H1 (cell line): ENCODE measurements at regions not wholly inside any gene's neighbourhood (a gene's known extent, or its start where the extent isn't known, plus 50 kb on each side); places are given as distances from the start of the nearest gene placed in this dataset.

ENCODE experiments used
- CTCF ChIA-PET: fragments of 300-600 bp; sonication (Branson Sonifier 250); formaldehyde crosslinking; loops from one replicate; lab custom pipeline; 2021; ENCODE audit not compliant: partially characterized antibody; lab: Charles Lee
- POLR2A ChIA-PET: fragments of 300-600 bp; sonication (Branson Sonifier 250); formaldehyde crosslinking; loops from one replicate; lab custom pipeline; 2021; ENCODE audit warnings: inconsistent platforms; ENCODE audit not compliant: partially characterized antibody; lab: Charles Lee
- DNase-seq, 2 experiments: peaks; one replicate each; pipeline versions ENCODE4 v3.0.0 to v3.0.0-alpha.2; 2010 to 2022; ENCODE audit warnings: low spot score in 2 of 2, low read depth in 1 of 2, mixed read lengths in 1 of 2
- FAIRE-seq: peaks from 2 replicates; lab custom pipeline; 2011; peaks lifted over from hg19 to GRCh38; lab: Jason Lieb, UNC
- H2AFZ ChIP-seq: 2 replicates; pipeline ENCODE4 v1.8.1; 2012; ENCODE audit warnings: low read length, inconsistent platforms
- H2AK5ac ChIP-seq: 2 replicates; pipeline ENCODE4 v1.6.1; 2013; ENCODE audit warnings: low read depth, low read length
- H2BK120ac ChIP-seq: replicated peaks from 2 replicates; pipeline ENCODE3; 2013; ENCODE audit warnings: low read depth, low read length, inconsistent platforms
- H2BK12ac ChIP-seq: 2 replicates; pipeline ENCODE4 v1.6.1; 2013; ENCODE audit warnings: low read depth, low read length
- H2BK15ac ChIP-seq: 2 replicates; pipeline ENCODE4 v1.6.1; 2013; ENCODE audit warnings: low read length
- H2BK20ac ChIP-seq: 2 replicates; pipeline ENCODE4 v1.6.1; 2013; ENCODE audit warnings: low read length
- H2BK5ac ChIP-seq: 2 replicates; pipeline ENCODE4 v1.6.1; 2013; ENCODE audit warnings: low read depth, low read length
- H3K14ac ChIP-seq: 2 replicates; pipeline ENCODE4 v1.6.1; 2013; ENCODE audit warnings: inconsistent platforms; ENCODE audit not compliant: insufficient read length
- H3K18ac ChIP-seq: 2 replicates; pipeline ENCODE4 v1.6.1; 2013; ENCODE audit warnings: low read length; ENCODE audit errors: extremely low read depth
- H3K23ac ChIP-seq: 2 replicates; pipeline ENCODE4 v1.6.1; 2013; ENCODE audit warnings: inconsistent platforms; ENCODE audit not compliant: insufficient read length
- H3K23me2 ChIP-seq: 2 replicates; pipeline ENCODE4 v1.6.1; 2013; ENCODE audit warnings: low read depth, low read length
- H3K27ac ChIP-seq: 2 replicates; pipeline ENCODE4 v1.6.1; 2011; ENCODE audit warnings: low read depth, low read length, inconsistent platforms
- H3K27me3 ChIP-seq, 4 experiments: replicated peaks in 1 of 4; 1 replicate in 1 of 4; 2 replicates in 3 of 4; pipeline versions ENCODE4 v1.6.1 to v1.8.1; 2011 to 2013; ENCODE audit warnings: low read length in 3 of 4, mild to moderate bottlenecking in 3 of 4, inconsistent platforms in 2 of 4, mixed read lengths in 2 of 4, moderate library complexity in 1 of 4; ENCODE audit not compliant: control insufficient read depth in 3 of 4, insufficient read depth in 3 of 4; ENCODE audit errors: extremely low read depth in 1 of 4
- H3K36me3 ChIP-seq, 4 experiments: 2 replicates each; pipeline versions ENCODE4 v1.6.1 to v1.8.1; 2011 to 2013; ENCODE audit warnings: mild to moderate bottlenecking in 4 of 4, low read length in 3 of 4, moderate library complexity in 2 of 4, control low read depth in 1 of 4, inconsistent platforms in 1 of 4; ENCODE audit not compliant: insufficient read depth in 4 of 4, control insufficient read depth in 2 of 4
- H3K4ac ChIP-seq: replicated peaks from 2 replicates; pipeline ENCODE3; 2013; ENCODE audit warnings: low read length, low read depth, mixed read lengths, inconsistent platforms; ENCODE audit not compliant: insufficient read length
- H3K4me1 ChIP-seq, 4 experiments: replicated peaks in 1 of 4; 1 replicate in 1 of 4; 2 replicates in 3 of 4; pipeline versions ENCODE4 v1.6.1 to v1.8.1; 2011 to 2013; ENCODE audit warnings: low read length in 3 of 4, inconsistent platforms in 2 of 4, mixed read lengths in 1 of 4; ENCODE audit not compliant: insufficient read depth in 4 of 4, control insufficient read depth in 3 of 4
- H3K4me2 ChIP-seq, 2 experiments: 2 replicates each; pipeline versions ENCODE4 v1.6.1 to v1.8.1; 2011 to 2013; ENCODE audit warnings: low read depth in 2 of 2, low read length in 2 of 2, control low read depth in 1 of 2, inconsistent platforms in 1 of 2, mild to moderate bottlenecking in 1 of 2; ENCODE audit not compliant: insufficient read depth in 1 of 2
- H3K4me3 ChIP-seq, 4 experiments: fragments of 200-600, 300-600 bp in 1 of 4; sonication (generic), shearing (Covaris generic), sonication (Bioruptor Twin) in 1 of 4; 2 replicates each; pipeline versions ENCODE4 v1.5.1 to v1.8.1; 2011 to 2016; ENCODE audit warnings: low read length in 4 of 4, low read depth in 3 of 4, control low read depth in 2 of 4, inconsistent platforms in 2 of 4, mild to moderate bottlenecking in 2 of 4, mixed read lengths in 1 of 4, moderate library complexity in 1 of 4; ENCODE audit not compliant: insufficient read depth in 2 of 4; ENCODE audit errors: extremely low read depth in 1 of 4
- H3K56ac ChIP-seq: replicated peaks from 2 replicates; pipeline ENCODE3; 2013; ENCODE audit warnings: low read depth, mild to moderate bottlenecking, mixed read lengths, low read length, inconsistent platforms; ENCODE audit not compliant: insufficient read length
- H3K79me1 ChIP-seq: 2 replicates; pipeline ENCODE4 v1.6.1; 2013; ENCODE audit warnings: low read depth, low read length, control low read depth
- H3K79me2 ChIP-seq, 2 experiments: 2 replicates each; pipeline versions ENCODE4 v1.6.1 to v1.8.1; 2012 to 2013; ENCODE audit warnings: low read length in 2 of 2, mild to moderate bottlenecking in 2 of 2, inconsistent platforms in 1 of 2; ENCODE audit not compliant: insufficient read depth in 2 of 2, control insufficient read depth in 1 of 2
- H3K9ac ChIP-seq, 4 experiments: replicated peaks in 1 of 4; 1 replicate in 1 of 4; 2 replicates in 3 of 4; pipeline versions ENCODE4 v1.6.1 to v1.8.1; 2011 to 2013; ENCODE audit warnings: low read depth in 3 of 4, low read length in 3 of 4, control low read depth in 2 of 4, mild to moderate bottlenecking in 2 of 4, moderate library complexity in 2 of 4, inconsistent platforms in 1 of 4; ENCODE audit errors: extremely low read depth in 1 of 4
- H3K9me3 ChIP-seq, 2 experiments: 2 replicates each; pipeline versions ENCODE4 v1.6.1 to v1.8.1; 2012 to 2013; ENCODE audit warnings: mild to moderate bottlenecking in 2 of 2, moderate library complexity in 2 of 2, control low read depth in 1 of 2, inconsistent platforms in 1 of 2, low read depth in 1 of 2, low read length in 1 of 2, mixed read lengths in 1 of 2; ENCODE audit not compliant: insufficient read depth in 2 of 2
- H4K20me1 ChIP-seq, 2 experiments: replicated peaks in 1 of 2; 2 replicates each; pipeline versions ENCODE3 to v1.8.1; 2011 to 2013; ENCODE audit warnings: inconsistent platforms in 2 of 2, low read length in 2 of 2, mild to moderate bottlenecking in 1 of 2; ENCODE audit not compliant: insufficient read depth in 2 of 2, control insufficient read depth in 1 of 2
- H4K5ac ChIP-seq: 2 replicates; pipeline ENCODE4 v1.6.1; 2013; ENCODE audit warnings: low read length, low read depth, mixed read lengths, inconsistent platforms; ENCODE audit not compliant: insufficient read length
- H4K8ac ChIP-seq: 2 replicates; pipeline ENCODE4 v1.8.0; 2013; ENCODE audit warnings: mild to moderate bottlenecking, moderate library complexity, low read length, inconsistent platforms; ENCODE audit not compliant: insufficient read depth; ENCODE audit errors: extremely low read depth
- H4K91ac ChIP-seq: replicated peaks from 2 replicates; pipeline ENCODE3; 2013; ENCODE audit warnings: low read length, mixed read lengths, inconsistent platforms; ENCODE audit not compliant: insufficient read length
- BACH1 ChIP-seq: IDR thresholded peaks from 2 replicates; pipeline ENCODE4 v1.6.1; 2012; ENCODE audit warnings: low read length, improper control_type of control experiment
- CBX8 ChIP-seq: fragments of 300-800, 300-1000 bp; sonication (generic); IDR thresholded peaks from 2 replicates; pipeline ENCODE4 v1.7.1; 2016; ENCODE audit warnings: low read depth, low read length, borderline replicate concordance
- CHD2 ChIP-seq: IDR thresholded peaks from 2 replicates; pipeline ENCODE4 v1.6.1; 2012; ENCODE audit warnings: low read length, improper control_type of control experiment
- KDM4A ChIP-seq: IDR thresholded peaks from one replicate; pipeline ENCODE4 v1.7.1; 2012; ENCODE audit warnings: low read depth, mild to moderate bottlenecking, moderate library complexity, low read length, inconsistent platforms; ENCODE audit not compliant: severe bottlenecking
- KDM5A ChIP-seq: fragments of 200-600 bp; IDR thresholded peaks from 2 replicates; pipeline ENCODE4 v1.7.1; 2012; ENCODE audit warnings: mild to moderate bottlenecking, low read length, inconsistent platforms, mixed read lengths
- RNF2 ChIP-seq: fragments of 200-900, 300-1000 bp; sonication (generic); IDR thresholded peaks from 2 replicates; pipeline ENCODE4 v1.7.1; 2016; ENCODE audit warnings: borderline replicate concordance, low read depth, mild to moderate bottlenecking, antibody characterized with exemption, low read length; ENCODE audit not compliant: poor library complexity, severe bottlenecking; ENCODE audit errors: missing control alignments
- SAP30 ChIP-seq: fragments of 300-600 bp; sonication (generic); IDR thresholded peaks from 2 replicates; pipeline ENCODE4 v1.7.1; 2012; ENCODE audit warnings: low read length, moderate library complexity, mild to moderate bottlenecking, inconsistent platforms; ENCODE audit not compliant: insufficient read depth, insufficient replicate concordance
- SIN3A ChIP-seq, 2 experiments: IDR thresholded peaks in 1 of 2; conservative IDR thresholded peaks in 1 of 2; 2 replicates each; pipeline ENCODE4 v1.6.1; 2011 to 2012; ENCODE audit warnings: low read length in 2 of 2, improper control_type of control experiment in 1 of 2, low read depth in 1 of 2, mild to moderate bottlenecking in 1 of 2
- YY1 ChIP-seq: IDR thresholded peaks from 2 replicates; pipeline ENCODE4 v1.6.1; 2011; ENCODE audit warnings: low read depth, mild to moderate bottlenecking, low read length
- ZNF274 ChIP-seq: IDR thresholded peaks from 2 replicates; pipeline ENCODE4 v1.7.0; 2012; ENCODE audit warnings: low read length, borderline replicate concordance; ENCODE audit errors: extremely low read depth
- WGBS, 2 experiments: shearing (Covaris generic) in 1 of 2; methylation state at CpG; one replicate each; pipeline versions ENCODE4 v1.1.6 to v1.1.7; 2013 to 2015; ENCODE audit warnings: low lambda C conversion rate in 2 of 2, mixed read lengths in 2 of 2, inconsistent platforms in 1 of 2, low coverage in 1 of 2, missing lambda C conversion rate in 1 of 2; ENCODE audit not compliant: insufficient replicate concordance in 2 of 2, insufficient coverage in 1 of 2, insufficient read length in 1 of 2; ENCODE audit errors: extremely low coverage in 1 of 2, missing lambda C conversion rate in 1 of 2; 5-methylcytosine and 5-hydroxymethylcytosine counted together

DNA sequence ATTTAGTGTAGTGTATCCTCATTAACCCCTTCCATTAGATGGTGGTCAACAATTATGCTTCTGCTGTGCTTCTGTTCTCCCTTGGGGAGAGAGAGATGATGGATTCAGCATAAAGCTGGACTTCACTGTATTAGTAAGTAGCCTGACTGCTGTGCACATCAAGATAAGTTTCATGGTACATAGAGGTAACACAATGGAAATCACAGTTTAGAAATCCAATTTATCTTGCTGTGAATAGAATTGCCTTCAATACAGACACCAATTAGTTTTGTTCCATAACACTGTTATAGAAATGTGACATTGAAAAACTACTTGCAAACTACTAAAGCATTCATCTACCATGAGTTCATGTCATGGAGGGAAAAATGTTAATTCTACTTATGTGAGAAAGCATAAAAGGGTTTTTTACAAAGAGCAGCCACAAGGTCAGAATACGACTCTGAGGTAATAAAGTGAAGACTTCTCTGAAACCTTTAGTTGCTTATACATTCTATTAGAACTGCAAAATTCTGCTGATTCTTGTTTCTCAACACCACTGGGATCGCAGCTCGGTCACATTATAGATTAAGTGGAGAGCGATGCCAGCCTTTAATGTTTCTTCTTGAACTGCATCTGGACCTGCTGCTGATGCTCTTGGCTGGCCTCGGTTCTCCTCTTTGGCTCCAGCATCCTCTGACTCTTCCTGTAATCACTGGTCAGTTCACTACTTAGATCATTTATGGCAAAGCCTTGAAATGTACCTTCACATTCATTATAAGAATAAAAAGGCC, 190.8 kb downstream of the ATP23 start:
- ChIA-PET CTCF (interaction anchor here (1.0 to 1.2 kb wide), 2 partner anchors 10 to 43 kb away, joined by 3 to 4 read pairs; no protein-coding TSS in a partner anchor), POLR2A (no interaction called here)
- DNase-seq: no peak
- Histone ChIP-seq H2BK5ac (no peak overlapping the region), H2AK5ac (no peak overlapping the region), H2BK15ac (no peak overlapping the region), H3K4me2 (no peak overlapping the region), H4K5ac (no peak overlapping the region), H3K4me3 (no peak overlapping the region), H3K36me3 (no peaks in the 10 kb centered on the region), H3K79me1 (no peaks in the 10 kb centered on the region), H3K18ac (no peak overlapping the region), H2BK120ac (no peak overlapping the region), H3K27ac (no peak overlapping the region), H3K14ac (no peak overlapping the region), H3K56ac (no peak overlapping the region), H4K91ac (no peak overlapping the region), H3K4me1 (no peaks in the 10 kb centered on the region), H3K27me3 (no peaks in the 10 kb centered on the region), H4K8ac (no peak overlapping the region), H3K4ac (no peak overlapping the region), H2BK20ac (no peak overlapping the region), H3K9me3 (no peaks in the 10 kb centered on the region), H3K79me2 (no peaks in the 10 kb centered on the region), H4K20me1 (no peaks in the 10 kb centered on the region), H2BK12ac (no peak overlapping the region), H3K23me2 (no peaks in the 10 kb centered on the region), H2AFZ (no peak overlapping the region), H3K23ac (no peak overlapping the region), H3K9ac (no peak overlapping the region)
- TF ChIP-seq YY1 (no peak), SIN3A (conservative IDR thresholded peaks at IDR 0.05 in 1 of 2, IDR thresholded peaks at IDR 0.05 in 1 of 2; ENCODE audit: low read depth in 1 of 2, low read length in 2 of 2) (no peak), BACH1 (no peak), CBX8 (no peak), KDM4A (no peak), RNF2 (no peak), ZNF274 (no peak), SAP30 (no peak), KDM5A (no peak), CHD2 (no peak)
- no peak for FAIRE-seq
- 94% methylated on average over 5 of the region's 5 CpGs; no CpG with 5 or more reads in 1 of the 2 experiments for WGBS, 2 experiments
